ENCODE measurements at regions not wholly inside any gene's neighbourhood (a gene's known extent, or its start where the extent isn't known, plus 50 kb on each side); places are given as distances from the start of the nearest gene placed in this dataset.

DNA sequence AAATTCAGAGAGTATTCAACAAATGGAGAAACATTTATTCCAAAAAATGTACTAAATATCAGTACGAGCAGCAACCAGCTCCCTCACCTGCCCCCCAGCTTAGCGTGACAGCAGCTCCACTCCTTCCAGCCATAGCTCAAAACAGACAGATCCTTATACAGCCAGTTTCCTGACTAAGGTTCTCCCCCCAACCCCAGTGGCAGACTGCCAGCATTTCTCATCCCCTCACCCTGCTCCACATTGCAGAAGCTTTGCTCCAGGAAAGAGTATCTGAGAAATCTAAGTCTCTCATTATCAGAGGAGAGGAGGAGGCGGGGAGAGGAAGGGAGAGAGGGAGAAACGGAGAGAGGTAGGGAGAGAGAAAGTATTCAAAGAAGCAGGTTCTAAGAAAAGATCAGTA is 53.3 kb upstream of the PASD1 start (continued):
- TF ChIP-seq, protein P1, sequence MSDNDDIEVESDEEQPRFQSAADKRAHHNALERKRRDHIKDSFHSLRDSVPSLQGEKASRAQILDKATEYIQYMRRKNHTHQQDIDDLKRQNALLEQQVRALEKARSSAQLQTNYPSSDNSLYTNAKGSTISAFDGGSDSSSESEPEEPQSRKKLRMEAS (IDR thresholded peaks at IDR 0.05; ENCODE audit: low read depth), result no peak
- TF ChIP-seq, protein P2, sequence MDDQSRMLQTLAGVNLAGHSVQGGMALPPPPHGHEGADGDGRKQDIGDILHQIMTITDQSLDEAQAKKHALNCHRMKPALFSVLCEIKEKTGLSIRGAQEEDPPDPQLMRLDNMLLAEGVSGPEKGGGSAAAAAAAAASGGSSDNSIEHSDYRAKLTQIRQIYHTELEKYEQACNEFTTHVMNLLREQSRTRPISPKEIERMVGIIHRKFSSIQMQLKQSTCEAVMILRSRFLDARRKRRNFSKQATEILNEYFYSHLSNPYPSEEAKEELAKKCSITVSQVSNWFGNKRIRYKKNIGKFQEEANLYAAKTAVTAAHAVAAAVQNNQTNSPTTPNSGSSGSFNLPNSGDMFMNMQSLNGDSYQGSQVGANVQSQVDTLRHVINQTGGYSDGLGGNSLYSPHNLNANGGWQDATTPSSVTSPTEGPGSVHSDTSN (IDR thresholded peaks at IDR 0.05), result no peak
- TF ChIP-seq YY1 (IDR thresholded peaks at IDR 0.05; ENCODE audit: low read depth), result no peak
- TF ChIP-seq, protein P3, sequence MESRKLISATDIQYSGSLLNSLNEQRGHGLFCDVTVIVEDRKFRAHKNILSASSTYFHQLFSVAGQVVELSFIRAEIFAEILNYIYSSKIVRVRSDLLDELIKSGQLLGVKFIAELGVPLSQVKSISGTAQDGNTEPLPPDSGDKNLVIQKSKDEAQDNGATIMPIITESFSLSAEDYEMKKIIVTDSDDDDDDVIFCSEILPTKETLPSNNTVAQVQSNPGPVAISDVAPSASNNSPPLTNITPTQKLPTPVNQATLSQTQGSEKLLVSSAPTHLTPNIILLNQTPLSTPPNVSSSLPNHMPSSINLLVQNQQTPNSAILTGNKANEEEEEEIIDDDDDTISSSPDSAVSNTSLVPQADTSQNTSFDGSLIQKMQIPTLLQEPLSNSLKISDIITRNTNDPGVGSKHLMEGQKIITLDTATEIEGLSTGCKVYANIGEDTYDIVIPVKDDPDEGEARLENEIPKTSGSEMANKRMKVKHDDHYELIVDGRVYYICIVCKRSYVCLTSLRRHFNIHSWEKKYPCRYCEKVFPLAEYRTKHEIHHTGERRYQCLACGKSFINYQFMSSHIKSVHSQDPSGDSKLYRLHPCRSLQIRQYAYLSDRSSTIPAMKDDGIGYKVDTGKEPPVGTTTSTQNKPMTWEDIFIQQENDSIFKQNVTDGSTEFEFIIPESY (IDR thresholded peaks at IDR 0.05; ENCODE audit: borderline replicate concordance, low read depth), result no peak
- TF ChIP-seq, protein P4, sequence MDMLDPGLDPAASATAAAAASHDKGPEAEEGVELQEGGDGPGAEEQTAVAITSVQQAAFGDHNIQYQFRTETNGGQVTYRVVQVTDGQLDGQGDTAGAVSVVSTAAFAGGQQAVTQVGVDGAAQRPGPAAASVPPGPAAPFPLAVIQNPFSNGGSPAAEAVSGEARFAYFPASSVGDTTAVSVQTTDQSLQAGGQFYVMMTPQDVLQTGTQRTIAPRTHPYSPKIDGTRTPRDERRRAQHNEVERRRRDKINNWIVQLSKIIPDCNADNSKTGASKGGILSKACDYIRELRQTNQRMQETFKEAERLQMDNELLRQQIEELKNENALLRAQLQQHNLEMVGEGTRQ (IDR thresholded peaks at IDR 0.05; ENCODE audit: borderline replicate concordance, low read depth, low read length), result no peak

DNA sequence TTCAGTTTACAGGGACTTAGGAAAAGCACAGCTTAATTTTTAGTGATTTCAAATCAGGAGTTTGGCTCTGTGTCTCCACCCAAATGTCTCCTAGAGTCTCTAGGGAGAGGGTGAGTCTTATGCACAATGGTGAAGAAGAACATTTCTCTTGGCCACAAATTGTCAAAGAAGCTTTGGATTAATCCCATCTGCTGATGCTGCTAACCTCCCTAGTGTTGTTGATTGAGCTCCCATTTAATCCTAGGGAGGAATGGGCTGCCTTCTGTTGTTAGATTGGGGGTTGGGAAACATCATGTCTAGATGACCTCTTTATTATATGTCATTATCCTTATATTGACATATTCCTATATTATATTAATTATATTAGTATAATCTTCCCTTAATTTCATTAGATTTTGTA is 50.0 kb upstream of the PASD1 start:
- TF ChIP-seq, protein P5, sequence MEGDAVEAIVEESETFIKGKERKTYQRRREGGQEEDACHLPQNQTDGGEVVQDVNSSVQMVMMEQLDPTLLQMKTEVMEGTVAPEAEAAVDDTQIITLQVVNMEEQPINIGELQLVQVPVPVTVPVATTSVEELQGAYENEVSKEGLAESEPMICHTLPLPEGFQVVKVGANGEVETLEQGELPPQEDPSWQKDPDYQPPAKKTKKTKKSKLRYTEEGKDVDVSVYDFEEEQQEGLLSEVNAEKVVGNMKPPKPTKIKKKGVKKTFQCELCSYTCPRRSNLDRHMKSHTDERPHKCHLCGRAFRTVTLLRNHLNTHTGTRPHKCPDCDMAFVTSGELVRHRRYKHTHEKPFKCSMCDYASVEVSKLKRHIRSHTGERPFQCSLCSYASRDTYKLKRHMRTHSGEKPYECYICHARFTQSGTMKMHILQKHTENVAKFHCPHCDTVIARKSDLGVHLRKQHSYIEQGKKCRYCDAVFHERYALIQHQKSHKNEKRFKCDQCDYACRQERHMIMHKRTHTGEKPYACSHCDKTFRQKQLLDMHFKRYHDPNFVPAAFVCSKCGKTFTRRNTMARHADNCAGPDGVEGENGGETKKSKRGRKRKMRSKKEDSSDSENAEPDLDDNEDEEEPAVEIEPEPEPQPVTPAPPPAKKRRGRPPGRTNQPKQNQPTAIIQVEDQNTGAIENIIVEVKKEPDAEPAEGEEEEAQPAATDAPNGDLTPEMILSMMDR (IDR thresholded peaks at IDR 0.05), result no peak
- TF ChIP-seq GABPA (IDR thresholded peaks at IDR 0.05; ENCODE audit: low read depth) (no peak), JUND (IDR thresholded peaks at IDR 0.05) (no peak), TEAD4 (IDR thresholded peaks at IDR 0.05; ENCODE audit: borderline replicate concordance, insufficient read depth) (no peak), MEF2A (IDR thresholded peaks at IDR 0.05; ENCODE audit: borderline replicate concordance, low read depth) (no peak), FOSL2 (IDR thresholded peaks at IDR 0.05; ENCODE audit: borderline replicate concordance, low read depth) (no peak), MXI1 (IDR thresholded peaks at IDR 0.05; ENCODE audit: low read depth, low read length) (no peak), RFX5 (IDR thresholded peaks at IDR 0.05; ENCODE audit: low read length) (no peak), RXRA (IDR thresholded peaks at IDR 0.05; ENCODE audit: borderline replicate concordance, low read depth) (no peak), POLR2AphosphoS5 (IDR thresholded peaks at IDR 0.05; ENCODE audit: low read depth, low read length) (no peak), CHD2 (IDR thresholded peaks at IDR 0.05; ENCODE audit: low read length, partially characterized antibody) (no peak)
- TF ChIP-seq, protein P3 (IDR thresholded peaks at IDR 0.05; ENCODE audit: borderline replicate concordance, low read depth), result no peak
- TF ChIP-seq, protein P6, sequence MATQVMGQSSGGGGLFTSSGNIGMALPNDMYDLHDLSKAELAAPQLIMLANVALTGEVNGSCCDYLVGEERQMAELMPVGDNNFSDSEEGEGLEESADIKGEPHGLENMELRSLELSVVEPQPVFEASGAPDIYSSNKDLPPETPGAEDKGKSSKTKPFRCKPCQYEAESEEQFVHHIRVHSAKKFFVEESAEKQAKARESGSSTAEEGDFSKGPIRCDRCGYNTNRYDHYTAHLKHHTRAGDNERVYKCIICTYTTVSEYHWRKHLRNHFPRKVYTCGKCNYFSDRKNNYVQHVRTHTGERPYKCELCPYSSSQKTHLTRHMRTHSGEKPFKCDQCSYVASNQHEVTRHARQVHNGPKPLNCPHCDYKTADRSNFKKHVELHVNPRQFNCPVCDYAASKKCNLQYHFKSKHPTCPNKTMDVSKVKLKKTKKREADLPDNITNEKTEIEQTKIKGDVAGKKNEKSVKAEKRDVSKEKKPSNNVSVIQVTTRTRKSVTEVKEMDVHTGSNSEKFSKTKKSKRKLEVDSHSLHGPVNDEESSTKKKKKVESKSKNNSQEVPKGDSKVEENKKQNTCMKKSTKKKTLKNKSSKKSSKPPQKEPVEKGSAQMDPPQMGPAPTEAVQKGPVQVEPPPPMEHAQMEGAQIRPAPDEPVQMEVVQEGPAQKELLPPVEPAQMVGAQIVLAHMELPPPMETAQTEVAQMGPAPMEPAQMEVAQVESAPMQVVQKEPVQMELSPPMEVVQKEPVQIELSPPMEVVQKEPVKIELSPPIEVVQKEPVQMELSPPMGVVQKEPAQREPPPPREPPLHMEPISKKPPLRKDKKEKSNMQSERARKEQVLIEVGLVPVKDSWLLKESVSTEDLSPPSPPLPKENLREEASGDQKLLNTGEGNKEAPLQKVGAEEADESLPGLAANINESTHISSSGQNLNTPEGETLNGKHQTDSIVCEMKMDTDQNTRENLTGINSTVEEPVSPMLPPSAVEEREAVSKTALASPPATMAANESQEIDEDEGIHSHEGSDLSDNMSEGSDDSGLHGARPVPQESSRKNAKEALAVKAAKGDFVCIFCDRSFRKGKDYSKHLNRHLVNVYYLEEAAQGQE (IDR thresholded peaks at IDR 0.05; ENCODE audit: low read depth, low read length), result no peak
- TF ChIP-seq, protein P2 (IDR thresholded peaks at IDR 0.05), result no peak

More for the DNA sequence above, 50.0 kb upstream of the PASD1 start:
- CTCF ChIA-PET, result no interaction called here
- POLR2A ChIA-PET, result no interaction called here
- Histone ChIP-seq H3K4me1 (ENCODE audit: control insufficient read depth in 1 of 2, insufficient read depth in 2 of 2, low read depth in 1 of 2, low read length in 1 of 2) (no peaks in the 10 kb centered on the region), H4K20me1 (ENCODE audit: insufficient read depth) (no peaks in the 10 kb centered on the region), H3K27me3 (ENCODE audit: insufficient read depth) (peaks cover 19% of the 10 kb centered on the region; the same call in 1 of the 2 replicates), H3K9me2 (no peaks in the 10 kb centered on the region), H3K9me3 (no peaks in the 10 kb centered on the region), H3F3A (replicated peaks; ENCODE audit: insufficient read depth) (no peaks in the 10 kb centered on the region), H3K9ac (no peak overlapping the region), H3K4me3 (ENCODE audit: low read depth in 2 of 2, low read length in 1 of 2) (no peak overlapping the region), H2AFZ (ENCODE audit: low read depth) (no peak overlapping the region), H3K4me2 (no peak overlapping the region), H3K36me3 (replicated peaks in 1 of 2; ENCODE audit: control insufficient read depth in 1 of 2, insufficient read depth in 2 of 2, low read length in 1 of 2) (no peaks in the 10 kb centered on the region), H3K27ac (ENCODE audit: low read depth in 2 of 2, low read length in 1 of 2) (no peak overlapping the region), H3K79me2 (ENCODE audit: insufficient read depth) (no peaks in the 10 kb centered on the region)
- no peak for DNase-seq
